Bronchial epithelial cell (primary cell): ENCODE measurements at regions not wholly inside any gene's neighbourhood (a gene's known extent, or its start where the extent isn't known, plus 50 kb on each side); places are given as distances from the start of the nearest gene placed in this dataset.

Experiments used
- DNase-seq: peaks from one replicate; pipeline ENCODE4 v3.0.0-alpha.2; 2010; ENCODE audit warnings: low read depth
- FAIRE-seq: peaks from 2 replicates; lab custom pipeline; 2011; peaks lifted over from hg19 to GRCh38; lab: Jason Lieb, UNC
- H3K27me3 ChIP-seq: 2 replicates; pipeline ENCODE4 v1.5.1; 2011; ENCODE audit warnings: low read length; ENCODE audit not compliant: control insufficient read depth, insufficient read depth
- H3K36me3 ChIP-seq: 2 replicates; pipeline ENCODE4 v1.5.1; 2011; ENCODE audit warnings: low read length; ENCODE audit not compliant: control insufficient read depth, insufficient read depth
- H3K4me3 ChIP-seq: 2 replicates; pipeline ENCODE4 v1.5.1; 2011; ENCODE audit warnings: mild to moderate bottlenecking, low read depth, low read length, control low read depth
- TF ChIP-seq, protein P1 (sequence below): IDR thresholded peaks from 2 replicates; pipeline ENCODE4 v1.5.1; 2011; ENCODE audit warnings: mild to moderate bottlenecking, moderate library complexity, low read length, control low read depth, inconsistent platforms; ENCODE audit not compliant: insufficient read depth, severe bottlenecking

DNA sequence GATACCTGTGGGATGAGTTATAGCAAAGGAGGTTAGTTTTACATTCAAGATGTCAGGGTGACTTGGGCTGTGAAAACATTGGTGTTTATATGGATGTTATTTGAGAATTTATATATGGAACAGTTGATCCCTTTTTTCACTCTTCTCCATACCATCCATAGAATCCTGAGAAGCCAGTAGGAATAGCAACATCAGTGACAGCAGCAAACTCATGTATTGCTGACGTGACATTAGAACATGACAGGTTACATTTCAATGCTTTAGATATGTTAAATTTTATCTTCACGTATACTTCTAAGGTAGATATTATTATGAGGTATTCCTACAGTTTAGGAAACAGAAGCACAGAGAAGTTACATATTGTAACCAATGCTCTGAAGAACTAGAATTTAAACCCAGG is 745.2 kb upstream of the GCFC2 start:
- no peak overlapping the region for H3K4me3 ChIP-seq
- DNase-seq (no peak), FAIRE-seq (no peak)
- TF ChIP-seq, protein P1, sequence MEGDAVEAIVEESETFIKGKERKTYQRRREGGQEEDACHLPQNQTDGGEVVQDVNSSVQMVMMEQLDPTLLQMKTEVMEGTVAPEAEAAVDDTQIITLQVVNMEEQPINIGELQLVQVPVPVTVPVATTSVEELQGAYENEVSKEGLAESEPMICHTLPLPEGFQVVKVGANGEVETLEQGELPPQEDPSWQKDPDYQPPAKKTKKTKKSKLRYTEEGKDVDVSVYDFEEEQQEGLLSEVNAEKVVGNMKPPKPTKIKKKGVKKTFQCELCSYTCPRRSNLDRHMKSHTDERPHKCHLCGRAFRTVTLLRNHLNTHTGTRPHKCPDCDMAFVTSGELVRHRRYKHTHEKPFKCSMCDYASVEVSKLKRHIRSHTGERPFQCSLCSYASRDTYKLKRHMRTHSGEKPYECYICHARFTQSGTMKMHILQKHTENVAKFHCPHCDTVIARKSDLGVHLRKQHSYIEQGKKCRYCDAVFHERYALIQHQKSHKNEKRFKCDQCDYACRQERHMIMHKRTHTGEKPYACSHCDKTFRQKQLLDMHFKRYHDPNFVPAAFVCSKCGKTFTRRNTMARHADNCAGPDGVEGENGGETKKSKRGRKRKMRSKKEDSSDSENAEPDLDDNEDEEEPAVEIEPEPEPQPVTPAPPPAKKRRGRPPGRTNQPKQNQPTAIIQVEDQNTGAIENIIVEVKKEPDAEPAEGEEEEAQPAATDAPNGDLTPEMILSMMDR, result no peak
- H3K36me3 ChIP-seq, result no peaks in the 10 kb centered on the region
- H3K27me3 ChIP-seq, result no peaks in the 10 kb centered on the region

GRCh38 chr2:76450024-76450475 is 739.3 kb upstream of the GCFC2 start:
- FAIRE-seq (no peak), DNase-seq (no peak)
- H3K36me3 ChIP-seq, result no peaks in the 10 kb centered on the region
- H3K27me3 ChIP-seq, result no peaks in the 10 kb centered on the region
- TF ChIP-seq, protein P1, result no peak
- no peak overlapping the region for H3K4me3 ChIP-seq

GRCh38 chr2:76448956-76449355 is 738.2 kb upstream of the GCFC2 start:
- DNase-seq (no peak), FAIRE-seq (no peak)
- Histone ChIP-seq H3K36me3 (no peaks in the 10 kb centered on the region), H3K27me3 (no peaks in the 10 kb centered on the region), H3K4me3 (no peak overlapping the region)
- TF ChIP-seq, protein P1, result no peak

DNA sequence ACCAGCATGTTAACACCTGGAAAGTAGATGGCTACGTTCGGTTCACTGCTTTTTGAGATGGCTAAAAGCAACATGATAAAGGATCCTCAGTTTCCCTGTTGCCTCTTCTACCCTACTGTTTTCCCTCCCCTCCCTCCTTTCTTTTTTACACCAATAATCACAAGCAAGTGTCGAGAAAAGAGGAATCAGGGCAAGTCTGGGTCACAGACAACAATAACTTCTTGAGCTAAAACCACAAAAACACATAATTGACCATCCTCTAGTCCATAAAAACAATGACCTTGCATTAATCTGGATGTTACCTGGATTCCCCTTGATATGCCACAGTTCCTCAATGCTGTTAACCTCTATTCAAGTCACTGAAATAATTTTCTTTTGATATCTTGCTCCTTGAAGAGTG is 736.6 kb upstream of the GCFC2 start:
- TF ChIP-seq, protein P1, result no peak

DNA sequence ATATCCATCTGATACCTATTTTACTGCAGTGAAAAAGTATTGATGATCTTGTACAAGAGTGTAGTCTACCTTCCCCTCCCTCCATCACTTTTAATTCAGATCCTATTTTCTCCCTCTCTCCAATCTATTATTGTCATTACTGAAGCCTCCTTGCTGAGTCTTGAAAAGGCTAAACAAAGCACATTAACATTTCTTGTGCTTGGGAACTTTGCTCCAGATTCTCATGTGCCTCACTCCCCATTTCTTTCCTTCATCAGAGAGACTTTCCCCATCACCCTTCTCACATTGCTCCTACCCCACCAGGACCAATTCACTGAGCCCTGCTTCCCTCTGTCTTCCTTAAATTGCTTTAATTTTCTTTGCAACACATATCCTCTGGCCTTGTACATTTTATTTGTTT is 736.2 kb upstream of the GCFC2 start:
- TF ChIP-seq, protein P1, result no peak
- Histone ChIP-seq H3K36me3 (no peaks in the 10 kb centered on the region), H3K4me3 (no peak overlapping the region), H3K27me3 (no peaks in the 10 kb centered on the region)
- FAIRE-seq (no peak), DNase-seq (no peak)

More for the DNA sequence above, 736.6 kb upstream of the GCFC2 start:
- H3K4me3 ChIP-seq, result no peak overlapping the region
- DNase-seq (no peak), FAIRE-seq (no peak)
- H3K27me3 ChIP-seq, result no peaks in the 10 kb centered on the region
- no peaks in the 10 kb centered on the region for H3K36me3 ChIP-seq

GRCh38 chr2:76445880-76446279 is 735.2 kb upstream of the GCFC2 start:
- Histone ChIP-seq H3K36me3 (no peaks in the 10 kb centered on the region), H3K4me3 (no peak overlapping the region), H3K27me3 (no peaks in the 10 kb centered on the region)
- no peak for FAIRE-seq
- TF ChIP-seq, protein P1, result no peak
- DNase-seq, result no peak
